Nephron (organoid): ENCODE measurements at regions not wholly inside any gene's neighbourhood (a gene's known extent, or its start where the extent isn't known, plus 50 kb on each side); places are given as distances from the start of the nearest gene placed in this dataset.

Experiments
- H3K27ac Mint-ChIP-seq, 3 experiments: 2 replicates each; pipeline ENCODE4 v1.8.0; 2020; ENCODE audit warnings: mixed read lengths in 3 of 3, mild to moderate bottlenecking in 2 of 3, moderate library complexity in 1 of 3
- H3K27me3 Mint-ChIP-seq: 2 replicates; pipeline ENCODE4 v1.8.0; 2021; ENCODE audit warnings: low read depth, mild to moderate bottlenecking, moderate library complexity, mixed read lengths
- H3K36me3 Mint-ChIP-seq: 2 replicates; pipeline ENCODE4 v1.8.0; 2020; ENCODE audit warnings: low read depth, mixed read lengths
- H3K4me1 Mint-ChIP-seq: 2 replicates; pipeline ENCODE4 v1.8.0; 2020; ENCODE audit warnings: mixed read lengths
- H3K4me3 Mint-ChIP-seq, 3 experiments: 2 replicates each; pipeline ENCODE4 v1.8.0; 2020; ENCODE audit warnings: mild to moderate bottlenecking in 3 of 3, mixed read lengths in 3 of 3, moderate library complexity in 2 of 3
- H3K9me3 Mint-ChIP-seq: 2 replicates; pipeline ENCODE4 v1.8.0; 2020; ENCODE audit warnings: mixed read lengths
- CTCF ChIP-seq, 3 experiments: fragments of 200-600 bp; sonication (generic); IDR thresholded peaks; one replicate each; pipeline ENCODE4 v1.5.0; 2021; ENCODE audit warnings: antibody characterized with exemption in 3 of 3; ENCODE audit not compliant: unreplicated experiment in 3 of 3

- H3K36me3 Mint-ChIP-seq, result no peaks in the 10 kb centered on the region
- H3K9me3 Mint-ChIP-seq, result no peaks in the 10 kb centered on the region
- TF ChIP-seq CTCF (IDR thresholded peaks at IDR 0.05; ENCODE audit: unreplicated experiment in 3 of 3), result no peak
- no peaks in the 10 kb centered on the region for H3K4me1 Mint-ChIP-seq
- H3K27ac Mint-ChIP-seq, result no peak overlapping the region
- no peaks in the 10 kb centered on the region for H3K27me3 Mint-ChIP-seq
- no peak overlapping the region for H3K4me3 Mint-ChIP-seq
Observed at GRCh38 chr13:70703755-70704154, 595.5 kb upstream of the KLHL1 start.

GRCh38 chr13:70694996-70695715 is 586.9 kb upstream of the KLHL1 start:
- no peak overlapping the region for H3K4me3 Mint-ChIP-seq
- H3K27me3 Mint-ChIP-seq, result no peaks in the 10 kb centered on the region
- TF ChIP-seq CTCF (IDR thresholded peaks at IDR 0.05; ENCODE audit: unreplicated experiment in 3 of 3), result no peak
- H3K4me1 Mint-ChIP-seq, result peaks cover 10% of the 10 kb centered on the region
- H3K9me3 Mint-ChIP-seq, result peaks cover 19% of the 10 kb centered on the region
- H3K36me3 Mint-ChIP-seq, result peaks cover 4% of the 10 kb centered on the region
- H3K27ac Mint-ChIP-seq, result peak overlapping the region; percentile 22 to 57 (median 29)

GRCh38 chr13:70668983-70669382 is 560.7 kb upstream of the KLHL1 start:
- H3K4me1 Mint-ChIP-seq, result no peaks in the 10 kb centered on the region
- H3K9me3 Mint-ChIP-seq, result no peaks in the 10 kb centered on the region
- H3K27ac Mint-ChIP-seq, result no peak overlapping the region
- no peaks in the 10 kb centered on the region for H3K36me3 Mint-ChIP-seq
- no peak overlapping the region for H3K4me3 Mint-ChIP-seq
- no peak for TF ChIP-seq CTCF (IDR thresholded peaks at IDR 0.05; ENCODE audit: unreplicated experiment in 3 of 3)
- H3K27me3 Mint-ChIP-seq, result no peaks in the 10 kb centered on the region

GRCh38 chr13:70668293-70668692 is 560.0 kb upstream of the KLHL1 start:
- Mint-ChIP-seq H3K4me3 (no peak overlapping the region), H3K27ac (no peak overlapping the region), H3K9me3 (no peaks in the 10 kb centered on the region), H3K4me1 (no peaks in the 10 kb centered on the region), H3K27me3 (no peaks in the 10 kb centered on the region), H3K36me3 (no peaks in the 10 kb centered on the region)
- no peak for TF ChIP-seq CTCF (IDR thresholded peaks at IDR 0.05; ENCODE audit: unreplicated experiment in 3 of 3)

- Mint-ChIP-seq H3K9me3 (no peaks in the 10 kb centered on the region), H3K36me3 (no peaks in the 10 kb centered on the region), H3K4me1 (no peaks in the 10 kb centered on the region), H3K4me3 (no peak overlapping the region), H3K27ac (no peak overlapping the region), H3K27me3 (no peaks in the 10 kb centered on the region)
- TF ChIP-seq CTCF (IDR thresholded peaks at IDR 0.05; ENCODE audit: unreplicated experiment in 3 of 3), result no peak
Observed at GRCh38 chr13:70666883-70667556, 558.8 kb upstream of the KLHL1 start.
